Peyer's patch (tissue), 4 donors: ENCODE measurements at regions not wholly inside any gene's neighbourhood (a gene's known extent, or its start where the extent isn't known, plus 50 kb on each side); places are given as distances from the start of the nearest gene placed in this dataset.

Experiments used
- DNase-seq, 3 donors: peaks; one replicate each; pipeline ENCODE4 v3.0.0-alpha.2; 2017 to 2019
- H3K27ac ChIP-seq, 4 donors: fragments of 200-600 bp; sonication (generic); one replicate each; pipeline ENCODE4 v1.5.1; 2016 to 2019
- H3K27me3 ChIP-seq, 2 donors: fragments of 200-600 bp; sonication (generic); one replicate each; pipeline ENCODE4 v1.5.1; 2019
- H3K36me3 ChIP-seq, 3 donors: fragments of 200-600 bp; sonication (generic); one replicate each; pipeline ENCODE4 v1.5.1; 2016 to 2019
- H3K4me1 ChIP-seq, 4 donors: fragments of 200-600 bp; sonication (generic); one replicate each; pipeline ENCODE4 v1.5.1; 2016 to 2019
- H3K4me3 ChIP-seq, 4 donors: fragments of 200-600 bp; sonication (generic); 1 replicate in 3 of 4; 2 replicates in 1 of 4; pipeline ENCODE4 v1.5.1; 2016 to 2019; ENCODE audit warnings: mild to moderate bottlenecking in 1 of 4
- H3K9me3 ChIP-seq, 4 donors: fragments of 200-600 bp; sonication (generic); one replicate each; pipeline ENCODE4 v1.5.1; 2016 to 2019; ENCODE audit warnings: mild to moderate bottlenecking in 1 of 4
- CTCF ChIP-seq, 6 experiments: fragments of 450-650 bp in 4 of 6; fragments of 200-600 bp in 2 of 6; sonication (generic) in 1 of 6; IDR thresholded peaks; one replicate each; pipeline ENCODE4 v1.5.1; 2017 to 2019; ENCODE audit warnings: antibody characterized with exemption in 6 of 6, mild to moderate bottlenecking in 3 of 6, moderate library complexity in 1 of 6
- POLR2A ChIP-seq, 2 donors: fragments of 450-650 bp; IDR thresholded peaks; one replicate each; pipeline ENCODE4 v1.5.1; 2017; ENCODE audit warnings: antibody characterized with exemption in 2 of 2, mild to moderate bottlenecking in 2 of 2, moderate library complexity in 2 of 2

- no peak overlapping the region for H3K4me3 ChIP-seq
- DNase-seq: no peak
- H3K27me3 ChIP-seq: no peaks in the 10 kb centered on the region
- H3K9me3 ChIP-seq: no peaks in the 10 kb centered on the region
- TF ChIP-seq POLR2A (IDR thresholded peaks at IDR 0.05) (no peak), CTCF (IDR thresholded peaks at IDR 0.05) (no peak)
- H3K27ac ChIP-seq: no peak overlapping the region
- H3K36me3 ChIP-seq: no peaks in the 10 kb centered on the region
- no peaks in the 10 kb centered on the region for H3K4me1 ChIP-seq
Observed at GRCh38 chrX:94065091-94065490, 391.1 kb downstream of the FAM133A start.

GRCh38 chrX:94089149-94089548 lies 415.1 kb downstream of the FAM133A start:
- no peak for DNase-seq
- Histone ChIP-seq H3K27me3 (no peaks in the 10 kb centered on the region), H3K27ac (no peak overlapping the region)

GRCh38 chrX:94097868-94098267 lies 423.9 kb downstream of the FAM133A start:
- H3K36me3 ChIP-seq: no peaks in the 10 kb centered on the region
- H3K27me3 ChIP-seq: no peaks in the 10 kb centered on the region
- no peaks in the 10 kb centered on the region for H3K9me3 ChIP-seq
- no peak overlapping the region for H3K27ac ChIP-seq
- DNase-seq: no peak
- no peak overlapping the region for H3K4me3 ChIP-seq
- TF ChIP-seq CTCF (IDR thresholded peaks at IDR 0.05): no peak
- TF ChIP-seq POLR2A (IDR thresholded peaks at IDR 0.05): no peak
- H3K4me1 ChIP-seq: no peaks in the 10 kb centered on the region

More at GRCh38 chrX:94089149-94089548, 415.1 kb downstream of the FAM133A start:
- Histone ChIP-seq H3K4me1 (no peaks in the 10 kb centered on the region), H3K9me3 (no peaks in the 10 kb centered on the region), H3K4me3 (no peak overlapping the region), H3K36me3 (no peaks in the 10 kb centered on the region)
- no peak for TF ChIP-seq CTCF (IDR thresholded peaks at IDR 0.05)
- no peak for TF ChIP-seq POLR2A (IDR thresholded peaks at IDR 0.05)

- Histone ChIP-seq H3K27me3 (no peaks in the 10 kb centered on the region), H3K9me3 (no peaks in the 10 kb centered on the region), H3K36me3 (no peaks in the 10 kb centered on the region), H3K27ac (no peak overlapping the region), H3K4me1 (no peaks in the 10 kb centered on the region), H3K4me3 (no peak overlapping the region)
- TF ChIP-seq POLR2A (IDR thresholded peaks at IDR 0.05) (no peak), CTCF (IDR thresholded peaks at IDR 0.05) (peak in 1 of 6 experiments; percentile 9)
- DNase-seq: no peak
Observed at GRCh38 chrX:94107981-94108380, 434.0 kb downstream of the FAM133A start.

GRCh38 chrX:94114362-94114761 lies 440.4 kb downstream of the FAM133A start:
- Histone ChIP-seq H3K9me3 (no peaks in the 10 kb centered on the region), H3K27ac (no peak overlapping the region), H3K27me3 (no peaks in the 10 kb centered on the region), H3K4me1 (no peaks in the 10 kb centered on the region), H3K4me3 (no peak overlapping the region), H3K36me3 (no peaks in the 10 kb centered on the region)
- TF ChIP-seq CTCF (IDR thresholded peaks at IDR 0.05) (no peak), POLR2A (IDR thresholded peaks at IDR 0.05) (no peak)
- no peak for DNase-seq

GRCh38 chrX:94121799-94122198 lies 447.8 kb downstream of the FAM133A start:
- Histone ChIP-seq H3K27ac (no peak overlapping the region), H3K9me3 (no peaks in the 10 kb centered on the region), H3K27me3 (no peaks in the 10 kb centered on the region), H3K4me1 (no peaks in the 10 kb centered on the region), H3K36me3 (no peaks in the 10 kb centered on the region), H3K4me3 (no peak overlapping the region)
- no peak for DNase-seq
- TF ChIP-seq CTCF (IDR thresholded peaks at IDR 0.05) (no peak), POLR2A (IDR thresholded peaks at IDR 0.05) (no peak)
